GM21390 (cell line): ENCODE measurements at regions not wholly inside any gene's neighbourhood (a gene's known extent, or its start where the extent isn't known, plus 50 kb on each side); places are given as distances from the start of the nearest gene placed in this dataset.
"Not testable (repeated sequence)": the region's sequence is repeated elsewhere in the genome, so short reads cannot be mapped to it uniquely, and the experiment has no call there.

Source experiments
- ATAC-seq: cut with Tn5 transposase; IDR thresholded peaks from one replicate; pipeline ENCODE4 v1.9.1; 2021; ENCODE audit not compliant: unreplicated experiment

DNA sequence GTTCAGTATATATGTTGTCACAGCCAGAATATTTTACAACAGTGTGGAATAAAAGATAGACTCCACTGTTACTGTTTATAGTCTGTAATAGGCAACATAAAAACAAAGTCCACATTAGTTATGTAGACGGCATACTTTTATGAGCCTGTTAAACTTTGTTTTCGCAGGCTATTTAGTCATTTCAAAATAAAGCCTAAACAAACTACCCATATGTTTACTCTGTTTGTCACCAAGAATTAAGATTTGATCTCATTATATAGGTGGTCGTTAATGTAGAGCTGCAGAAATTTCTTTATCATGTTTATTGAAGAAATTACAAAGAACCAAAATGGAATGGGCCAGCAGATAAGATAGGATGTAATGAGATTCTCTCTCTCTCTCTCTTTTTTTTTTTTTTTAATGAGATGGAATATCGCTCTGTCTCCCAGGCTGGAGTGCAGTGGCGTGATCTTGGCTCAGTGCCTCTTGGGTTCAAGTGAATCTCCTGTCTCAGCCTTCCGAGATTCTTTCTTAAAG is 943.8 kb upstream of the SOX9 start:
- no peak for ATAC-seq

DNA sequence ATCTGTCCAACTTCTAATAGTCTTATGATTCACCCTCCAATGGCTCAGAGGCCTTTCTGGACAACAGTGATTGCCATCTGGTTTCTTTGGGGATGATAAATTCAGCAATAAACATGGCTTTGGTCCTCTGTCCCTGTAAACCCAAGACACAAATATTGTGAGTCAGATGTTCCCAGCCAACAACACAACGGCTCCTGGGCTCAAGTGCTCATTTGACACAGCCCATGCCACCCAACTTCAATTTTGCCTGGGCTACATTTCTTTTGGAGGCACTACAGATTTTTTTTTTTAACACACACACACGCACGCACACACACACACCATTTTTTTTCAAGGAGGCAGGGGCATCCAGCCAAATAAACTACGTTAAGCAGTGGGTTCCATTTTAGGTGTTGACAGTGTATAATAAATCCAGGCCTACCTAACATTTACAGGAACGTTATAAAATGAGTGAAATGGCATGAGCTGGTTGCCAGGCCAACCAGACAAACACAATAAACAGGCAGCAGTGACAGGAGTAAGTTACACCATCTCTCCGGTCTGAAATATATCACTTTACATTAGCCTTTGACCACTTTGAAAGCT is 939.9 kb upstream of the SOX9 start:
- no peak for ATAC-seq

DNA sequence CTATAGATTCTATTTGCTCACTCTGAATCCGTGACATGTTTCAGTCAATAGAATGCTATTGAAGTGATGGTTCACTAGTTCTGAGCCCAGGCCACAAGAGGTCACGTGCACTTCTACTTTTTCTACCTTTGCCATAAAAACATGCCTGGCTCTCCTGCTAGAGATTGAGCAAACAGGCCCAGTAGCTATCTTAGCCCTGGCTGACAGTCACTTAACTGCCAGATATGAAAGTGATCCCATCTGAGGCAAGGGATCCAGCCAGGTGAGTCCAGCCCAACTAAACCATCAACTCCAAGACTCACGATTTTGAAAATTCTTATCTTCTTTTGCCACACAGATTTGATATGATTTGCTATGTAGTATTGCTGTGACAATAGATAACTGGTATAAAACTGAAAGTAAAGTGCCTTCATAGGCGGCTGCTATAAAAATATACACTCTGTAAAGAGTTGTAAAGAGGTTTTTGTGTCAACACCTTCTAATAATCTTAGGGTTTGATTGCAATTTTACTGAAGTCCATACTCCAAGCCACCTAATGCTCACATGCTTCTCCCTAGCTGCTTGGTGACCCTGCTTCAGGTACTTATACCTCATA is 937.7 kb upstream of the SOX9 start:
- ATAC-seq: no peak

DNA sequence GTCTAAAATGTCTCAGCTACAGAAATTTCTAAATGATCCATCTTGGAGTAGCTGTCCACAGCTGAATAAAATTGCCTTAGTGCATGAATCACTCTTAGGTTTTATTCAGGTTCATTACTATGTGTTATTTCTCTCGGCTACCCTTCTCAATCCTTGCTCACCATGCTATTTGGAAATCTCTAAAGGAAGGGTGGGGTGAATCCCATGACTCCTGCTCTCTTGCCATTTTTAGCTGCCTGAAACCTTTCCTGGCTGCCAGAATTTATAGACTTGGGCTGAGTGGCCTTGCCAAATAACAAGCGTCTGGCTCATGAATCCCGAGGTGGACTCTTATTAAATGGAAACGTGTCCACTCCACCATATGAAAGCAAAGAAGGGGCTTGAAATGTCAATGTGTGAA is 936.1 kb upstream of the SOX9 start:
- no peak for ATAC-seq

DNA sequence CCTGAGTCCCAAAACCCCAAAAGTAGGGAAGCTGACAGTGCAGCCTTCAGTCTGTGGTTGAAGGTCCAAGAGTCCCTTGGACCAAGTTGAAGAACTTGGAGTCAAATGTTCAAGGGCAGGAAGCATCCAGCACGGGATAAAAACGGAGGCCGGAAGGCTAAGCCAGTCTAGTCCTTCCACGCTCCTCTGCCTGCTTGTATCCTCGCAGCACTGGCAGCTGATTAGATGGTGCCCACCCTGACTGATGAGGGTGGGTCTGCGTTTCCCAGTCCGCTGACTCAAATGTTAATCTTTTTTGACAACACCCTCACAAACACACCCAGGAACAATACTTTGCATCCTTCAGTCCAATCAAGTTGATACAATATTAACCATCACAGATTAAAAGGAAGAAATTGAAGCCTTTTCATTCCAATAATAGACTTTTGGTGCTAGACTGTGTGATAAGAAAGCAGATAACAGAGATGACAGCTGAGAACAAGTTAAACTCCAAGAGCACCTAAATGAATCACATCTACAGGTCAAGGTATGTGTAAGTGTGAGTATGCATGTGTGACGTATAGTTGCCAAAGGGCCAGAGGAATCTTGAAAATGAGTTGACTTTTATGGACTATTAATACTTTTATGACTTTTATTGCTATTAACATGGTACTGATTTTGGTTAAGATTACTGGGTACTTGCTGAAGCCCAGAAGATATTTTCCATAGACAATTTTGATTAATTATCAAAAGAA is 933.5 kb upstream of the SOX9 start:
- no peak for ATAC-seq

DNA sequence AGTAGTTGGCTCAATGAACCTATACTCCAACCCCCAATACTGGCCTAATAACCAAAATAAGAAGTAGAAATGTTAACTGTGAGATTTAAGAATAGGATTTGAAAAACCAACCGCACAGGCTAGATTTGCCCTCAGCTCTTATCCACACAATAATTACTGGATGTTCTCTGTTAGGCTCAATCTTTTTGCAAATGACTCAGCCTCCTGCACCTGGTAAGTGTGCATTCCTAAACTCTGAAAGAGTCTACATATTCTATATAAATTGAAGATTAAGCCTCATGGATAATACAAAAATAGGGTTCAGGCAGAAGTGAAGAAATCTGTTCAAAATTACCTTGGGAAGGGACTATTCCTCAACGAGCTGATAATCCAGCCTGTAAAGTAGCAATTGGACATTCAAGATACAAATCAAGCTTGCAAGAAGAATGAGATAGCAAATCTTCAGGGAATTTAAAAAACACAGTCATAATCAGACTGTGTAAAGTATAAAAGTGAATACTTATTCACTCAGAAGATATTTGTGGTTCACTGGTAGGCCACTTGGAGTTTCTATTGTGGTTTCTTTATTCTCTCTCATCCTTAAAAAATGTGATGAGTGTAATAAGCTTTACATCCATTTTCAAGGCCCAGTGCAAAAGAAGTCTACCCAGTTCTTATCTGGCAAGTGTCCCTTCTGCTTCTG is 931.9 kb upstream of the SOX9 start:
- ATAC-seq: no peak

DNA sequence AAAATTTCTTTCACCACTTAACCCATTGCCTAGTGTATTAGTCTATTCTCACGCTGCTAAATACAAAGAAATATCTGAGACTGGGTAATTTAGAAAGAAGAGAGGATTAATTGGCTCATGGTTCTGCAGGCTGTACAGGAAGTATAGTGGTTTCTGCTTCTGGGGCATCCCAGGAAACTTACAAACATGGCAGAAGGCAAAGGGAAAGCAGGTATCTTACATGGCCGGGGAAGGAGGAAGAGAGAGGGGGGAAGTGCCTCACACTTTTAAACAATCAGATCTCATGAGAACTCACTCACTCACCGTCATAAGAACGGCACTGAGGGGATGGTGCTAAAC is 931.4 kb upstream of the SOX9 start:
- ATAC-seq: no peak

DNA sequence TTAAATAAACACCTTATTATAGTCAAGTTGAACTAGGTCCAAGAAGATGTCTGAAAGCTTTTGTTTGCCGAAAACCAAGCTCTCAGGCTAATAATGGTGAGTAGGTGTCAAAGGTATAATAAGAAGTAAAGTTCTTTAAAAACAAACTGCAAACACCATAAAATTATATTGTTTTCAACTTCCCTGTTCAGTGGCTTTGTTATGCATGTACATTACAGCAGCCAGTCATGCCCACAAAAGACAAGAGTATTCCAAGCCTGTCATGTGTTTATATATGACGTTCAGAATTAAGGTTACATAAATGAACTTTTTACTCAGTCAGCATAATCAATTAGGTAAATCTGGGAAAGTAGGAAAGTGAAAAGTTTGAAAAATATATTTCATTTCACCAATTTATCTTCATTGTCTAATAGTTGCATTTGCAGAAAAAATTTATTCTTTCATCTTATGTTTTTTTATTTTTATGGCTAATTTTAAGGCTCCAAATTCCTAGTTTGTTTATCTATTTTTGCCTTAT is 928.7 kb upstream of the SOX9 start:
- ATAC-seq: no peak

DNA sequence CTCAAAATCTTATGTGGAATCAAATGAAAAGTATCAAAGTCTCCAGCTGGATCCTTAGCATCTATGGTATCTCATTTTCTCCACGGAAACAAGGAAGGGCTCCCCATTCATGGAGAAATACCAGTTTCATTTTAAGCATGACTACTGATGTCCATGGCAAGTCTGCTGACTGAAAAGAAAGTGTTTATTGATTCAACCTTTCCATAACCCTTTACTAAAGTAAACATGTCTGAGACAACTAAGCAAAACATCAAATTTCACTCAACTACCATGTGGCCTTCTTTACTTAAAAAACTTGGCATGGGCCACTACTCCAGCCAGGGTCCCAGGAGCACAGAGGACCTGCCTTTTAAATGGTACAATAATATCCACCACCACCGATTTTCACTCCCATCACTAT is 928.0 kb upstream of the SOX9 start:
- ATAC-seq: no peak

DNA sequence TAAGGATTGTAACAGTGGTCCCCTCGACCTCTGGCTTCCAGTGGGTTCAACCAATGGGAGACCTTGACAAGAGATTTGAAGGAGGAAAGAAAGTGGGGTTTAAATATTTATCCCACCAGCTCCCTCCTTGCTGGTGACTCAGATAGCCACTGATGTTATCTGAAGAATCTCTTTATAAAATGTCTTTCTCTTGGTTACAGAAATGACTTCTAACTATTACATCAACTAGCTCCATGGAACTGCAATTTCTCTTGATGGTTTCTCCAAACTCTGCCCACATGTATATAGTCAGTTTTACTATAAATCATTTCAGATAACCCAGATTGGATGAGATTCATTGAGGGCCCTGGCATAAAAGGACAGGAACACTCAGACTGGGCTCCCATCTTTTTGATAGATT is 920.2 kb upstream of the SOX9 start:
- no peak for ATAC-seq

DNA sequence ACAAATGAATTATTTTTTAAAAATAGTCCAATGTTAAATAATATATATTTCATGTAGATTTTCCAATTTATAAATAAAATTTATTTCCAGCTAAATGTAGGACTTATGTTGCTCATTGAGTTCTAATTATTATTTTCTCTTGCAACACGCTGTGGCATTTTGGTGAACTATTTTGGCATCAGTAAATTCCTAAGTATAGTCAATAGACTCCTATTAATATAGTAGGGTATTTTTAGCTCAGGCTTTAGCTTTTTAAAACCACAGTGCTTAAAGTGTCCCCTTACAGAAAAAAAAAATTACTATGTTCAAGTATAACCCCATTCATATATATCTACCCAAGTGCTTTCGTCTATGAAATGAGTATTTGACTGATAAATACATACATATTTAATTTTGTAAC is 919.2 kb upstream of the SOX9 start:
- ATAC-seq: no peak

DNA sequence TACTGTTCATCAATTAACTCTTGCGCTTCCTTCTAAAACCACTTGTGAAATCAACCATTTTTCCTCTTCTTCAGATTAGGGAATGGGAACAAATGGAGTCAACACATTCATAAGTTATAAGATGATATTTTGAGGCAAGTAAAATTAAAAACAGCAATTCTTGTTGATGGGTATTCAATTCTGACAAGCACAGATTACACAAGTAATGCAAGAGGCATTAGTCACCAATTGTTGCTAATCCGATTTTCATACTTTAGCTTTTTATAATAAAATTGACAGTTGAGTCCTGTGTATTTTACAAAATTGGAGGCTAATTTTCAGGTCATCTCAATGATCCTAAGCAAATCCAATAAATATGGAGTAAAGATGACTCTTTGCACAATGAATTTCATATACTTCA is 918.4 kb upstream of the SOX9 start:
- no peak for ATAC-seq

DNA sequence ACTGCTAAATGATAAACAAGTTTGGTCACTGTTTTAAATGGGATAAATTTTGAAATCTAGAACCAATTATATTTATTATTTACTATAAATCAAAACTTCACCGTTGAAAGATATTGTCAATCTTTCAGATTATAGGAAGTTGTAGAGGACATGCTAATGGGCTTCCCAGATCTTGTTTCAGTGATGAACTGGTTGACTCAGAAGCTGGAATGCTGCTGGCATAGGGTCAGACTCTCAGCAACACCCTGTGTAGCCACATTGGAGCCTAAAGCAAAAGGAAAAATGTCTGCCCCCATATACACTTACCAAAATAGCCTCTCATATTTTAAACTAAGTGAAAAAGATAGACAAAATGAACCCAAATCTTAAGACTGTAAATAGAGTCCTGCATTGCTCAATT is 916.9 kb upstream of the SOX9 start:
- ATAC-seq: no peak

DNA sequence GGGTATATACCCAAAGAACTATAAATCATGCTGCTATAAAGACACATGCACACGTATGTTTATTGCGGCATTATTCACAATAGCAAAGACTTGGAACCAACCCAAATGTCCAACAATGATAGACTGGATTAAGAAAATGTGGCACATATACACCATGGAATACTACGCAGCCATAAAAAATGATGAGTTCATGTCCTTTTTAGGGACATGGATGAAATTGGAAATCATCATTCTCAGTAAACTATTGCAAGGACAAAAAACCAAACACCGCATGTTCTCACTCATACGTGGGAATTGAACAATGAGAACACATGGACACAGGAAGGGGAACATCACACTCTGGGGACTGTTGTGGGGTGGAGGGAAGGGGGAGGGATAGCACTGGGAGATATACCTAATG is 914.9 kb upstream of the SOX9 start:
- ATAC-seq: not testable (repeated sequence)

DNA sequence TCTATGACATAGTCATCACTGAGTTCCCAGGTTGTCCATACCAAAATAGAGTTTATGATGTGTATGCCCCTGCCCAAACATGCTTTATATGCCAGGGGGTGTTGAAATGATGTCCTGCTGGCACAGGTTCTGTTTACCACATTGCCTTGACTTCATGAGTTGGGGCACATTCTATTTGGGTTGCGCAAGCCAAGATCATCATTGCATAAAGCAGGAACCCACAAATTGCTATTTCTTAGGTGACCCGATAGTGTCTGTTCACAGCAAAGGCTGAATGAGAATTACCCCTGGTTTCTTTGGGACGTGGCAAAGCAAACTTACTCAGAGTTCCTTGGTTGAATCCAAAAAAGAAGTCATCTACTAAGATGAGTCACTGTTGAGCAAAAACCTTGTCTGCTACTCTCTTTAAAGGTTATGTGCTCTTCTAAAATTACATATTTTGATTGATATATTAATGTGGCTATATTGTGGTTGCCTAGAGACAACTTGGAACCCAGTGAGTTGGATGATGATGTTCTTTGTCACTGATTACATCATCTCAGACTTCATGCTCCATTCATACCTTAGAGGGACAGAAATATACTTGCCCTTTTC is 912.6 kb upstream of the SOX9 start:
- ATAC-seq: no peak

DNA sequence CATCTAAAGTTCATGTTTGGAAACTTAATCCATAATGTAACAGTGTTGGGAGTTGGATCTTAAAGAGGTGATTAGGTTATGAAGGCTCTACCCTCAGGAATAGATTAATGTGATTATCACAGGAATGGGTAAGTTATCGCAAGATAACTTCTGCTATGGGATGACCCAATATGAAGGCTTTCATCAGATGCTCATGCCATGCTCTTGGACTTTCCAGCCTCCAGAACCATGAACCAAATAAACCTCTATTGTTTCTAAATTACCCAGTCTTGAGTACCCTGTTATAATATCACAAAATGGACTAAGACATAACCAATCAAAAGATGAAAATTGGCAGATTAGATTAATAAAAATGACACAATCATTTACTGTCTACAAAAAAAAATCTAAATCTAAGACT is 906.9 kb upstream of the SOX9 start:
- ATAC-seq: no peak

DNA sequence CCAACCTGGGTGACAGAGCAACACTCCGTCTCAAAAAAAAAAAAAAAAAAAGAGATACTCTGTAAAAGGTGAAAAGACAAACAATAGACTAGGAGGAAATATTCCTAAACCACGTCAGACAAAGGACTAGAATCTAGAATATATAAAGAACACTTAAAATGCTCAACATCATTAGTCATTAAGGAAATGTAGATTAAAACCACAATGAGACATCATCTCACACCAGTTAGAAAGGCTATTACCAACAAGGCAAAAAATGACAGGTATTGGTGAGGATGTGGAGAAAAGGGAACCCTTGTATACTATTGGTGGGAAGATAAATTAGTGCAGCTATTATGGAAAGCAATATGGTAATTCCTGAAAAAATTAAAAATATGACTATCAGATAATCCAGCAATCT is 903.1 kb upstream of the SOX9 start:
- no peak for ATAC-seq

DNA sequence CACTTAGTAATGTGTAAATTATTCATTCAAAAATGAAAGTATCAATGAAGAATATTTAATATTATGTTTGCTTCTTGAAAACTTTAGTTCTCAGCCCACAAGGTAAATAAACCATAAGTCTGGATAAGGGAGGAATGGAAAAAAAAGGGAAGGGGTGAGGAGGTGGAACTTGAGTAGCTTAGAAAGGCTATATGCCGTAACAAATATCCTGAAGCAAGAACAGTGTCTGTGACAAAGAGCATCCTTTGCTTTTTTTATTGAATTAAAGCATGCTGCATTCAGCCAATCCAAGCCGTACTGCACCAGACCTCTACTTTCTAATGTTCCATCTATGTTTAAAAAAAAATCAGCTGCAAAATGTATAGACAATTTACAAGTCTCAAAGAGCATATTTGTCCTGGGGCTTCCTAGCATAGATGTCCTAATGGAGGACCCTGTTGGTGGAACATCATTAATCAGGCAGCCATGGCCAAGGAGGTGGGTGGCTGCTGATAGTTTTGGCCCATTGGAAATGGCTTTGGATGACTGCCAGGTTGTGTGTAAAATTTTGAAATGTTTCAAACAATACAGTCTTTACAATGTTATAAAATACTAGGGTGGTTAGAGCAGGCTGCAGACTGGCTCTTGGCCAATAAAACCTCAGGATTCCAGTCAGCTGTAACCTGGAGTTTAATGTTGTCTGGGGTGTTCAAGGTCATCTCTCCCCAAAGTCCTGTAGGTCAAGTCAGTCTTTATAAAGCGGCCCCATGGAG is 895.8 kb upstream of the SOX9 start:
- ATAC-seq: no peak

DNA sequence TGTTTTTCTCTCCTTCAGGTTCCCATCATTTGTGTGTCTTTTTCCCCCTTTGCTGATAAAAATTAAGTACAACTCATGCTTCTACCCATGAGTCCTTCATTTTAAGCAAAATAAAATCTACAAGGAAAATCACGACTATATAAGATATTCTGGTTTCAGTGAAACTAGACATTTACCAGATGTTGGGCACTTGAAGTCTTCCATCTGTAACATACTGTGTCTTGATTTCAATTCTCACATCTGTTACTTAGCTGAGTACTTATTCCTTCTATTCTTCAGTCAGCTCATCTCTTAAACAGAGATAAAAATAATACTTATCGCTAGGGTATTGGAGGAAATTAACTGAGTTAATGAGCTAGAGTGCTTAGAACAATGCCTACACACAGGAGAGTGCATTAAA is 893.0 kb upstream of the SOX9 start:
- no peak for ATAC-seq

DNA sequence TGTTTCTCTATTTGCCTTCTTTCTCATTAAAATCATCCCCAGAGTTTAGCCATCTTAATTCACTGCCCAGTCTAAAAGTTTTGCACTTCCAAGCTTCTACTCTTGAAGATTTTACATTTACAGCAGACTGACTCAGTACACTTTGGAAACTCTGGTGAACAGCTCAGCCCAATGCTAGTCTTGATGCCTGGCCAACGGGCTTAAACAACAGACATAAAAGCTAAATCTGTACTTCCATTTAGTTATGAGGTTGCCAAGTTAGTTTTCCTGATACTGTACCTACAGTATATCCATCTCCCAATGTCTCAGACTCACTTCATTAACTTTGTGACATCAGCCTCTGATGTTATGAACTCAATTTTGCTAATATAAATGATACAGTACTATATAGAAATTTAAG is 891.8 kb upstream of the SOX9 start:
- ATAC-seq: no peak
